ENCODE measurements at regions not wholly inside any gene's neighbourhood (a gene's known extent, or its start where the extent isn't known, plus 50 kb on each side); places are given as distances from the start of the nearest gene placed in this dataset.

DNA sequence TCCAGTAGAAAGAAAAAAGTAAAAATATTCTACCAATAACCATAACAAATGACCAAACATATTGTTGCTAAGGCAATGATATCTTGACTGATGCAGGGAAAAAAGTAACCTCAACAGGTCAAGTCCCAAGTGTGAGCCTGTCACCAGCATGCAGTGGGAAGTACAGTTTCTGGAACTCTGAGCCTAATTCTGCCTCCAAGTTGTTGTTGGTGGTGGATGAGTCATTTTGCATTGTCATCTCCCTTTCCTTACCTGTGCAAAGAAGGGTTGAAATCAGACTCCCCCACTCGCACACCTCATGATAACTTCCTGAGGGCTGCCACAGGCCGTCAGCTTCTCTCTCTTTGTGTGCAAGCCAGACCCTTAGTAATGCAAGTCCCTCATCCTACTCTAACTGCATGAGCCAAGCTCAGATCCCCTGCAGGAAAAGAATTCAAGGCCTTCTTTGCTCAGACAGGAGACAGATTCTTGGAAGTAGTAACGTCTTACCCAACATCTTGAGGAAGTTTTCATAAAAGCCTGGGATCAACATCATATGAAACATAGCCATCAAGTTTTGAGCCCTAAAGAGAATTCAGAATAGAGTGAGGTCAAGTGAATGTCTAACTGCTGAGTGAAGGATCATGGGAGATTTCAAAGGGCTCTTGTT, 207.6 kb upstream of the FOXA2 start:
- TF ChIP-seq, protein P1, sequence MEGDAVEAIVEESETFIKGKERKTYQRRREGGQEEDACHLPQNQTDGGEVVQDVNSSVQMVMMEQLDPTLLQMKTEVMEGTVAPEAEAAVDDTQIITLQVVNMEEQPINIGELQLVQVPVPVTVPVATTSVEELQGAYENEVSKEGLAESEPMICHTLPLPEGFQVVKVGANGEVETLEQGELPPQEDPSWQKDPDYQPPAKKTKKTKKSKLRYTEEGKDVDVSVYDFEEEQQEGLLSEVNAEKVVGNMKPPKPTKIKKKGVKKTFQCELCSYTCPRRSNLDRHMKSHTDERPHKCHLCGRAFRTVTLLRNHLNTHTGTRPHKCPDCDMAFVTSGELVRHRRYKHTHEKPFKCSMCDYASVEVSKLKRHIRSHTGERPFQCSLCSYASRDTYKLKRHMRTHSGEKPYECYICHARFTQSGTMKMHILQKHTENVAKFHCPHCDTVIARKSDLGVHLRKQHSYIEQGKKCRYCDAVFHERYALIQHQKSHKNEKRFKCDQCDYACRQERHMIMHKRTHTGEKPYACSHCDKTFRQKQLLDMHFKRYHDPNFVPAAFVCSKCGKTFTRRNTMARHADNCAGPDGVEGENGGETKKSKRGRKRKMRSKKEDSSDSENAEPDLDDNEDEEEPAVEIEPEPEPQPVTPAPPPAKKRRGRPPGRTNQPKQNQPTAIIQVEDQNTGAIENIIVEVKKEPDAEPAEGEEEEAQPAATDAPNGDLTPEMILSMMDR (IDR thresholded peaks at IDR 0.05) = no peak
- no peak for TF ChIP-seq POLR2A (IDR thresholded peaks at IDR 0.05)

Measured in adrenal gland (tissue), 5 donors.